ENCODE measurements at regions not wholly inside any gene's neighbourhood (a gene's known extent, or its start where the extent isn't known, plus 50 kb on each side); places are given as distances from the start of the nearest gene placed in this dataset.
"Not testable (repeated sequence)": the region's sequence is repeated elsewhere in the genome, so short reads cannot be mapped to it uniquely, and the experiment has no call there.

DNA sequence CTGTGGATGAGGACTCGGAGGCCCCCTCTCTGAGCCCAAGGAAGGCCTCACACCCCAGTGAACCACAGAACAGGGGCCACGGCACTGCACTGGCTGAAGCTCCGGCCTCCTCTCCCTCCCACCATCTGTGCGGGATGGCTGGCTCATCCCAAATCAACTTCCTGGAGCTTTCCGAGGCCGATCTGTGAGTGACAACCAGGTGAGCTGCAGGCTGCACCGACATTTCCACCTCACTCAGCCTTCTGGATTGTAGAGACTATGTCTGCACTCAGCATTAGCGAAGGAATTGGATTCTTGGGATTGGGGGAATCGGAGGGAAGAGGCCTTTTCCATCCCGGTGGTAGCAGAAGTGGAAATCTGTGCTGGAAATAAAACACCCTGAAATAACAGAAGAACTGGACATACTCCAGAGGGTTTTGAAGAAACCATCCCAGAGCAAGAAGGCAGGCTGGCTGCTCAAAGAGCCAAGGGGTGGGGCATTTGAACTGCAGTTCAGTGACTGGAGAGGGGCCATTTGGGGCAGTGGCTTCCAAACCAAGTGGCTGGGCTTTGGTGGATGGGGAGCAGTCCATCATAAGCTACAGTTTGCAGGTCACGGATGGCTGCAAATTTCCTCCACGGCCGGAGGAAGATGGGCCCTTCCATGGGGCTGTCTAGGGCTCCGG lies 118.5 kb downstream of the NPIPB11 start:
- not testable (repeated sequence) for H3K4me3 Mint-ChIP-seq (ENCODE audit: low read depth); H3K36me3 Mint-ChIP-seq (ENCODE audit: insufficient read depth); H3K9me3 Mint-ChIP-seq (ENCODE audit: low read depth); DNase-seq (ENCODE audit: low spot score, unreplicated experiment); H3K27me3 Mint-ChIP-seq; H3K27ac Mint-ChIP-seq
- H3K4me1 Mint-ChIP-seq (ENCODE audit: low read depth) = peaks cover 32% of the 10 kb centered on the region

DNA sequence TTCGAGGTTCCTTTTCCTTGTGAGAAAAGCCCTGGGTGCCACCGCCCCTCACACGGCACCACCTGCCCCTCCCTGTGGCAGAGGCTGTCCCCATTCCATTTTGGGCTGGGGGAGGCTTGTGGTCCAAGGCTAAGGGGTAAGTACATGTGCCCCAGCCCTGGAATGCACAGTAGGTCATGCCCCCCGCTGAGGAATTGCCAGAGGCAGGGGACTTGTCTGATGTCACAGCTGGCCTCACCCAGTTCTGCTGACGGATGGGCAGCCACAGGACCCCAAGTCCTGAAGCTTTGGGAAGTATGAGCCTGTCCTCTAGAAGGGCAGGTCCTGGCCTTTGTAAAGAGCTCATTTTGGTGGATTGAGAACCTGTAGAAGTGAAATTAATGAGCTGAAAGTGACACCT lies 119.3 kb downstream of the NPIPB11 start:
- Mint-ChIP-seq H3K4me1 (ENCODE audit: low read depth) (peaks cover 29% of the 10 kb centered on the region), H3K9me3 (ENCODE audit: low read depth) (peaks cover 11% of the 10 kb centered on the region)
- not testable (repeated sequence) for H3K4me3 Mint-ChIP-seq (ENCODE audit: low read depth); H3K27me3 Mint-ChIP-seq; DNase-seq (ENCODE audit: low spot score, unreplicated experiment); H3K36me3 Mint-ChIP-seq (ENCODE audit: insufficient read depth); H3K27ac Mint-ChIP-seq

DNA sequence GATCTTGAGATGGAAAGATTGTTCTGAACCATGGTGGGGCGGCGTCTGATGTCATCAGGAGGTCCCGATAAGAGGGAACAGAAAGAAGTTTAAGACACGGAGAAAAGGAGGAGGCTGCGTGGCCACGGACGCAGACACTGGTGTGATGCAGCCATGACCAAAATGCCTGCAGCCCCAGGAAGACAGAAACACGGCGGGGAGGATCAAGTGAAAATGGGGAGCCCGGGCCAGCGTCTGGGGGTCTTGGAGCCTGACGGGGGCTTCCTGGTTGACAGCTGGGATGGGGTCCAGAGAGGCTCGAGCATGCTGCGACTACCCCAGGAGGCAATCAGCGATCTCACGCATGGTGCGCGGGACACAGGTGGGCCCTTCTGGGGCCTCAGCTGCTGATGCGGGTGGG lies 119.7 kb downstream of the NPIPB11 start:
- H3K27me3 Mint-ChIP-seq; H3K4me3 Mint-ChIP-seq (ENCODE audit: low read depth); H3K36me3 Mint-ChIP-seq (ENCODE audit: insufficient read depth); DNase-seq (ENCODE audit: low spot score, unreplicated experiment); H3K27ac Mint-ChIP-seq: not testable (repeated sequence)
- Mint-ChIP-seq H3K9me3 (ENCODE audit: low read depth) (peaks cover 13% of the 10 kb centered on the region), H3K4me1 (ENCODE audit: low read depth) (peaks cover 28% of the 10 kb centered on the region)

DNA sequence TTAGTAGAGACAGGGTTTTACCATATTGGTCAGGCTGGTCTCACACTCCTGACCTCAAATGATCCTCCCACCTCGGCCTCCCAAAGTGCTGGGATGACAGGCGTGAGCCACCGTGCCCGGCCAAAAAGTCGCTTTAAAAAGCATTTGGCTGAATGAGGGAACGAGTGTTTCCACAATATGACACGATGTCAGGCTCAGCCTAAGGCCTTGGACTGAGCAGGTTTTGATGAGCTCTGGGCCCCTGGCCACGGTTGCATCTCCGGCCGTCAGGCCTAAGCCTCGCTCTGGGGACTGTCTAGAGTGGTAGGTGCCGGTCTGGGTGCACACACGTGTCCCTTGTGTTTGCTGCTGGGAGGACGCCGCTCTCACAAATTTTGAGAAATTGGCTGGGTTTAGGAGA lies 120.3 kb downstream of the NPIPB11 start:
- not testable (repeated sequence) for H3K27me3 Mint-ChIP-seq; H3K36me3 Mint-ChIP-seq (ENCODE audit: insufficient read depth); H3K4me3 Mint-ChIP-seq (ENCODE audit: low read depth); DNase-seq (ENCODE audit: low spot score, unreplicated experiment)
- Mint-ChIP-seq H3K9me3 (ENCODE audit: low read depth) (peaks cover 13% of the 10 kb centered on the region), H3K27ac (peak overlapping the region; percentile 69), H3K4me1 (ENCODE audit: low read depth) (peaks cover 28% of the 10 kb centered on the region)

DNA sequence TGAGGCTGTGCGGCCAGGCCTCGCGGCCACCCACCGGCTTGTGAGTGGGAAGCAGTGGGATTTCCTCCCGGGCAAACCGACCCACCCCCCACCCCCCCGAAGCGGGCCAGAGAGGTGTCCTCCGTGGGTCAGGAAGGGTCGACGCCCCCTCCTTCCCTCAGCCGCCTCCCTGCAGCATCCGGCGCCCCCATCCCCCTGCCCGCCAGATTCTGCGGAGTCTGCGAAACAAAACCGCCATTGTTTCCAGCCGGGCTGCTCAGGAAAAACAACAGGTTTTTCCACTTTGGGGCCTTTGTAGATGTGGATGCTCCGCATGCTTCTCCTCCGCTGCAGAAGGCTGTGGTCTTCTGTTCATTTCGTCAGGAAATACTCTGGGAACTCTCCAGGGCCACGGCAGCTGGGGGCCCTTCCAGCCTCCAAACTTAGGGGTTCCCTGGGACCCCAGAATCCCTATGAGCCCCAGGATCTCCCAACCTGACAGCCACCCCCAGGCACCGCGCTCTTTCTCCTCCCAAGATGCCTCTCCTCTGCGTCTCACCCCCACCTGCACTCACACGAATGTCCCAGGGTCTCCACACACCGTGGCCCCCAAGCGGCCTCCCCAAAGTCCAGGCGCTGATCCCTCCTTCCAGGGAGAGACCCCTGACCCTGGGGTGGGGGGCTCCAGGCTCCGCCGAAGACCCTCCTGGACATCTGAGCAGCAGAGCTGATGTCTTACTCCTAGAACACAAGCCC lies 121.2 kb downstream of the NPIPB11 start:
- DNase-seq (ENCODE audit: low spot score, unreplicated experiment) = peak; percentile 37
- not testable (repeated sequence) for H3K27me3 Mint-ChIP-seq; H3K36me3 Mint-ChIP-seq (ENCODE audit: insufficient read depth)
- Mint-ChIP-seq H3K27ac (peak overlapping the region; percentile 99), H3K4me3 (ENCODE audit: low read depth) (peak overlapping the region; percentile 59), H3K9me3 (ENCODE audit: low read depth) (peaks cover 13% of the 10 kb centered on the region), H3K4me1 (ENCODE audit: low read depth) (peaks cover 23% of the 10 kb centered on the region)

DNA sequence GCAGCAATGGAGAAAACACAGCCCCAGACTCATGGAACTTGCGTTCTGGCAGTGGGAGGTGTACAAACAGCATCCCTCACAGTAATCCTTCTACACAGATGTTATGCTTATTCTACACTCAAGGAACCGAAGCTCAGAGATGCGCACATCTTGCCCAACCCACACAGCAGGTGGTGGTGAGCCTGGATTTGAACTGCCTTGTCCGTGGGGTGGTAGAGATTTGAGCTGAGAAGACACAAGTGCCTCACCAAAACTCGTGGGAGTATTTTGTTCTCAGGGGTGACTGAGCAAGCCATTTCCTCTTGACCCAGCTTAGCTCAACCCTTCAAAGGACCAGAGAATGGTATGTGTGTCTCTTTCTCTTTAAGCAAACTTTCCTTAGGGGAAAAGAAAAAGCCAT lies 121.8 kb downstream of the NPIPB11 start:
- Mint-ChIP-seq H3K9me3 (ENCODE audit: low read depth) (peaks cover 13% of the 10 kb centered on the region), H3K27ac (peak overlapping the region; percentile 24), H3K4me1 (ENCODE audit: low read depth) (peaks cover 22% of the 10 kb centered on the region)
- DNase-seq (ENCODE audit: low spot score, unreplicated experiment); H3K4me3 Mint-ChIP-seq (ENCODE audit: low read depth); H3K36me3 Mint-ChIP-seq (ENCODE audit: insufficient read depth); H3K27me3 Mint-ChIP-seq: not testable (repeated sequence)

DNA sequence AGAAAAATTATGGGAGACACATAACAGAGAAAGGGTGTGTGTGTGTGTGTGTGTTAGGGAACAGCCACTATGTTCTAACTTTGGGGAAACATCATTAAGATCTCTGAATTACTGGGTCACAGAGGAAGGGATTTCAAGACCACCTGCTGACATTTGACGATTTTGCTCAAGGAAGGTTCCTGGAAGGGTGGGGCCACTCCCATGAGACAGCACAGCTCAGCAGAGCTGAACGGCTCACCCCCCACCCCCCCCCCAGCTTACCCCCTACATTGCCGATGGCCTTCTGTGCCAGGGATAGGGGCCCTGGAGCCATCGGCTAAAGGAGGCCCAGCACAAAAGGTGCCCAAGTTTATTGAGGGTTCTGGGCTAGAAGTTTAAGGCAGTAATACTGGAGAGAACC lies 122.4 kb downstream of the NPIPB11 start:
- H3K36me3 Mint-ChIP-seq (ENCODE audit: insufficient read depth); H3K4me3 Mint-ChIP-seq (ENCODE audit: low read depth); H3K27me3 Mint-ChIP-seq; H3K27ac Mint-ChIP-seq; DNase-seq (ENCODE audit: low spot score, unreplicated experiment): not testable (repeated sequence)
- H3K4me1 Mint-ChIP-seq (ENCODE audit: low read depth) = peaks cover 22% of the 10 kb centered on the region
- peaks cover 13% of the 10 kb centered on the region for H3K9me3 Mint-ChIP-seq (ENCODE audit: low read depth)

DNA sequence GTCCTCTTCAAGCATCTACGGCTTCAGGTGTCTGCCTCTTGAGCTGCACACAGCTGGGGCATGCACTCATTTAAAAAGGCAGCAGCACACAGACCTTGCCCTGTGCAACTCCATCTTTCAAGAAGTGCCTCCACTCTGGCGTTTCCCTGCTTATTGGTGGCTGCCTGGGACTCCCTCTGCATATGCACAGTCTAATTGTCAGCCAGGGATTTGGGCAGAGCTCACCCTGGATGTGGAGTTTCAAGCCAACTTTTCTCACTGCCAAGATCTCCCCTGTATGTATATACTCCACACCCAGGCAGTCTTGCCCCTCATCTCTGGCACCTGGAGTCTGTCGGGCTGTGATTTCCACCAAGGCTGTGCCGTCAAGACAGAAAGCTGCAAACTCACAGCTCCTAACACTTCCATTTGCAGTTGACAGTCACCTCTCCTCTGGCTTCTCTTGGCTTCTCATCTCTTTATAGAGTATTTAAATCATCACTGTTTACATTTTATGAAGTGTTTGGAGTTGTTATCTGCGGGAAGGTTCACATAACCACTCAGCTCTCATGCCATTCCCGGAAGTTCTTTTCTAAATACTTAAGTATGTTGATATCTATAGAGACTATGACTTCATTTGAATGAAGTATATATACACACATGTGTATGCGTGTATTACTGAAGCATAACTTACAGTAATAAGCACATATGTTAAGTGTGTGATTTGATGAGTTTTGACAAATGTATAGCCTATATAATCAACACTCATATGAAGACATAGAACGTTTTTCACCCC lies 128.2 kb downstream of the NPIPB11 start:
- not testable (repeated sequence) for H3K4me3 Mint-ChIP-seq (ENCODE audit: low read depth); DNase-seq (ENCODE audit: low spot score, unreplicated experiment); H3K36me3 Mint-ChIP-seq (ENCODE audit: insufficient read depth); H3K4me1 Mint-ChIP-seq (ENCODE audit: low read depth); H3K27me3 Mint-ChIP-seq; H3K27ac Mint-ChIP-seq
- H3K9me3 Mint-ChIP-seq (ENCODE audit: low read depth) = peaks cover 11% of the 10 kb centered on the region

DNA sequence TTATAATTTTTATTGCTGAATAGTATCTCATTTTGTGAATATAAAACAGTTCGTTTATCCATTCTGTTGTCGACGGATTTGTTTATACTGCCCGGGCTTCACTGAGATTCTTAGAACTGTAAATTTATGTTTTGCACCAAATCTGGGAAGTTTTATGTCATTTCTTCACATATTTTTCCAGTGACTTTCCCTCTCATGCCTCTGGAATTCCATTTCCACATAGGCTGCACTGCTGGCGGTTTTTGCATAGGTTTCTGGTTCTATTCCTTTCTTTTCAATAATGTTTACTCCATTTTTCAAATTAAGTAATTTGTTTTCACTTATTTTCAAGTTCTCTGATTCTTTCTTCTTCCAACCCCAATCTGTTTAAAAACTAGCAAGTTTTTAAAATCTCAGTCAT lies 130.1 kb downstream of the NPIPB11 start:
- not testable (repeated sequence) for DNase-seq (ENCODE audit: low spot score, unreplicated experiment); H3K9me3 Mint-ChIP-seq (ENCODE audit: low read depth); H3K36me3 Mint-ChIP-seq (ENCODE audit: insufficient read depth); H3K27ac Mint-ChIP-seq; H3K4me3 Mint-ChIP-seq (ENCODE audit: low read depth); H3K4me1 Mint-ChIP-seq (ENCODE audit: low read depth); H3K27me3 Mint-ChIP-seq

DNA sequence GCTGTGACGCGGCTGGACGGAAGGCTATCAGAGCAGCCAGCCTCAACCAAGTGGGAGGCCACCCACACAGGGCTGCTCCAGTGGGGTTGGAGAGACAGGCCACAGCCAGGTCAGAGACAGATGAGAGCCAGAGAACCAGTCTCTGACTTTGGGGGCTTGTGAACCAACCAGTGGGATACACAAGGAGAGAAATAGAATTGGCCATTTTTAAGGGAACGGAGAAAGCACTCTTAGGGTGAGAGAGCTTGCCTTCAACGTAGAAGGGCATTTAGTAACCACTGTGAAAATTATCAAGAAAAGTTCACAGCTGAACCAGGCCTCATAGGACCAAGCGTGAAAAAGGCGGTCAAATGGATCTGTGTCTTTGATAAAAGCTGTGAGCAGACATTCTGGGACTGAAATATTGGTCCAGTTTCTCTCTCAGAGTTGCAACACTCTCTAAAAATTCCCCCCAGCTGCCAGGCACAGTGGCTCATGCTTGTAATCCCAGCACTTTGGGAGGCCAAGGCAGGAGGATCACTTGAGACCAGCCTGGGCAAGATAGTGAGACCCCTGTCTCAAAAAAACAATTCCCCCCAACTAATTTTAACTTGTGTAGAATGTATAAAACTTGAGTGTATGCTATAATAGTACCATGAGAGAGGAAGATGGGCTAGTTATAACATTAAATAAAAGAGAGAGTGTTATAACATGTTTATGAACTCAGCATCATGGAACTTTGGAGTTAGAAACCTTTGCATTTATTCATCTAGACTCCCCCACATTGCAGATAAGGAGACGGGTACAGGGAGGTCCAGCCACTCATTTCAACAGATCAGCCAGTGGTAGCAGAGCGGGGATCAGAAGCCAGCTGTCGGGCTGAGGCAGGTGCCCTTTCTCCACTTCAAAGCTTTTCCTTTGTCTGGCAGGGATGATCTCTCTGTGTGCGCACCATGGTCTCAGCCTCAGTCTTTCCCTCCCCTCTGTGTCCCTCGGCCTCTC lies 132.2 kb downstream of the NPIPB11 start:
- H3K9me3 Mint-ChIP-seq (ENCODE audit: low read depth); H3K4me3 Mint-ChIP-seq (ENCODE audit: low read depth); DNase-seq (ENCODE audit: low spot score, unreplicated experiment); H3K27me3 Mint-ChIP-seq; H3K36me3 Mint-ChIP-seq (ENCODE audit: insufficient read depth); H3K4me1 Mint-ChIP-seq (ENCODE audit: low read depth); H3K27ac Mint-ChIP-seq: not testable (repeated sequence)

DNA sequence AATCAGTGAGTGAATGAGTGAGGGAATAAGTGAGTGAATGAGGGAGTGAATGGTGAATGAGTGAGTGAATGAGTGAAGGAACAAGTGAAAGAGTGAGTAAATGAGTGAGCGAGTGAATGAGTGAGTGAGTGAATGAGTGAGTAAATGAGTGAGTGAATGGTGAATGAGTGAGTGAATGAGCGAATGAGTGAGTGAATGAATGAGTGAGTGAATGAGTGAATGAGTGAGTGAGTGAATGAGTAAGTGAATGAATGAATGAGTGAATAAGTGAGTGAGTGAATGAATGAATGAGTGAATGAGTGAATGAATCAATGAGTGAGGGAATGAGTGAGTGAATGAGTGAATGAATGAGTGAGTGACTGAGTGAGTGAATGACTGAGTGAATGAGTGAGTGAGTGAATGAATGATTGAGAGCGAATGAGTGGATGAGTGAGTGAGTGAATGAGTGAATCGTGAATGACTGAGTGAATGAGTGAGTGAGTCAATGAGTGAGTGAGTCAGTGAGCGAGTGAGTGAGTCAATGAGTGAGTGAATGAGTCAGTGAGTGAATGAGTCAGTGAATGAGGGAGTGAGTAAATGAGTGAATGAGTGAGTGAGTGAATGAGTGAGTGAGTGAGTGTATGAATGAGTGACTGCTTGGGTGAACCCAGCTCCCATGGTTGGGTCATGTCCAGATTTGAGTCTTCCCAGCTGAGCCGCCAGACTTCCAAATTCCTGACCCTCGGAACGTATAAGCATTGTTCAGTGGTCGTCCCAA lies 133.0 kb downstream of the NPIPB11 start:
- not testable (repeated sequence) for H3K9me3 Mint-ChIP-seq (ENCODE audit: low read depth); H3K4me3 Mint-ChIP-seq (ENCODE audit: low read depth); H3K36me3 Mint-ChIP-seq (ENCODE audit: insufficient read depth); H3K4me1 Mint-ChIP-seq (ENCODE audit: low read depth); DNase-seq (ENCODE audit: low spot score, unreplicated experiment); H3K27ac Mint-ChIP-seq; H3K27me3 Mint-ChIP-seq

Data from progenitor cell of endocrine pancreas (in vitro differentiated cells).